Uterus (tissue), 2 donors: ENCODE measurements at regions not wholly inside any gene's neighbourhood (a gene's known extent, or its start where the extent isn't known, plus 50 kb on each side); places are given as distances from the start of the nearest gene placed in this dataset.

Experiments used
- POLR2A ChIP-seq, 2 donors: fragments of 450-650 bp; IDR thresholded peaks; one replicate each; pipeline ENCODE4 v1.6.1; 2016; ENCODE audit warnings: antibody characterized with exemption in 2 of 2, mild to moderate bottlenecking in 1 of 2, moderate library complexity in 1 of 2
- TF ChIP-seq, protein P1 (sequence below), 4 experiments: fragments of 200-600 bp in 2 of 4; fragments of 450-650 bp in 2 of 4; sonication (generic) in 2 of 4; IDR thresholded peaks; one replicate each; pipeline ENCODE4 v1.5.1; 2016 to 2019; ENCODE audit warnings: antibody characterized with exemption in 4 of 4, mild to moderate bottlenecking in 2 of 4, moderate library complexity in 1 of 4

DNA sequence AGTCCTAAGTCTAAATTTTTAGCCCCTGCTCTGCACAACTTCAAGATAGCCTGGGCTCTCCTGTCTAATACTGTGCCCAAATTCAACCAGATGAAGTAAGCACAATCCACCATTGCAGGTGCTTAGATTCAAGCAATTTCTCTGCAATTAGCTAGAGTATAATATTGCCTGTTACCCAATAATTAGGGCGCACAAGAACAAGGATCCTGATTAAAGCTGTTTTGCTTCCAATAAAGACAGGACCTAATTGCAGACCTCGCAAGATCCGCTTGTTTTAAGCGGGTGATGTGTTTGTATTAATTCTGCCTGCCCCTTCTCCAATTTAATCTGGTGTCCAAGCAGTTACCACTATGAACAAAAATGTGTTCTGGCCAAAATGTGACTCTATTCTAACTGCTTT is 1268.9 kb upstream of the TMEM132C start:
- no peak for TF ChIP-seq POLR2A (IDR thresholded peaks at IDR 0.05)
- TF ChIP-seq, protein P1, sequence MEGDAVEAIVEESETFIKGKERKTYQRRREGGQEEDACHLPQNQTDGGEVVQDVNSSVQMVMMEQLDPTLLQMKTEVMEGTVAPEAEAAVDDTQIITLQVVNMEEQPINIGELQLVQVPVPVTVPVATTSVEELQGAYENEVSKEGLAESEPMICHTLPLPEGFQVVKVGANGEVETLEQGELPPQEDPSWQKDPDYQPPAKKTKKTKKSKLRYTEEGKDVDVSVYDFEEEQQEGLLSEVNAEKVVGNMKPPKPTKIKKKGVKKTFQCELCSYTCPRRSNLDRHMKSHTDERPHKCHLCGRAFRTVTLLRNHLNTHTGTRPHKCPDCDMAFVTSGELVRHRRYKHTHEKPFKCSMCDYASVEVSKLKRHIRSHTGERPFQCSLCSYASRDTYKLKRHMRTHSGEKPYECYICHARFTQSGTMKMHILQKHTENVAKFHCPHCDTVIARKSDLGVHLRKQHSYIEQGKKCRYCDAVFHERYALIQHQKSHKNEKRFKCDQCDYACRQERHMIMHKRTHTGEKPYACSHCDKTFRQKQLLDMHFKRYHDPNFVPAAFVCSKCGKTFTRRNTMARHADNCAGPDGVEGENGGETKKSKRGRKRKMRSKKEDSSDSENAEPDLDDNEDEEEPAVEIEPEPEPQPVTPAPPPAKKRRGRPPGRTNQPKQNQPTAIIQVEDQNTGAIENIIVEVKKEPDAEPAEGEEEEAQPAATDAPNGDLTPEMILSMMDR (IDR thresholded peaks at IDR 0.05), result no peak
